ENCODE measurements at regions not wholly inside any gene's neighbourhood (a gene's known extent, or its start where the extent isn't known, plus 50 kb on each side); places are given as distances from the start of the nearest gene placed in this dataset.

DNA sequence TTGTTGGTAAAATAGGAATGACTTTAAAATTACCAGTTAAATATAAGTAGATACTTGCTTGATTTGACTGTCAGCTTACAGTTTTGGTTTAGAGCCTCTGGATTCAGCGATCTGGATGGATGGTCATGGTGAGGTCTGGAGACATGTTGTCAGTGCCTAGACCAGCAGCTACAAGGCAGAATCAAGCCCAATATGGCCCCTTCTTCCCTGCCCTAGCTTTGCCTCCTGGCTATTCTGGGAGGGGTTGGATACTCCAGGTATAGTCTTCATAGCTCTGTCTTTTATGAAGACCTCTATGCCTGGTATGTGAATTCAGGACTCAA lies 166.5 kb upstream of the VIPR2 start:
- TF ChIP-seq, protein P1, sequence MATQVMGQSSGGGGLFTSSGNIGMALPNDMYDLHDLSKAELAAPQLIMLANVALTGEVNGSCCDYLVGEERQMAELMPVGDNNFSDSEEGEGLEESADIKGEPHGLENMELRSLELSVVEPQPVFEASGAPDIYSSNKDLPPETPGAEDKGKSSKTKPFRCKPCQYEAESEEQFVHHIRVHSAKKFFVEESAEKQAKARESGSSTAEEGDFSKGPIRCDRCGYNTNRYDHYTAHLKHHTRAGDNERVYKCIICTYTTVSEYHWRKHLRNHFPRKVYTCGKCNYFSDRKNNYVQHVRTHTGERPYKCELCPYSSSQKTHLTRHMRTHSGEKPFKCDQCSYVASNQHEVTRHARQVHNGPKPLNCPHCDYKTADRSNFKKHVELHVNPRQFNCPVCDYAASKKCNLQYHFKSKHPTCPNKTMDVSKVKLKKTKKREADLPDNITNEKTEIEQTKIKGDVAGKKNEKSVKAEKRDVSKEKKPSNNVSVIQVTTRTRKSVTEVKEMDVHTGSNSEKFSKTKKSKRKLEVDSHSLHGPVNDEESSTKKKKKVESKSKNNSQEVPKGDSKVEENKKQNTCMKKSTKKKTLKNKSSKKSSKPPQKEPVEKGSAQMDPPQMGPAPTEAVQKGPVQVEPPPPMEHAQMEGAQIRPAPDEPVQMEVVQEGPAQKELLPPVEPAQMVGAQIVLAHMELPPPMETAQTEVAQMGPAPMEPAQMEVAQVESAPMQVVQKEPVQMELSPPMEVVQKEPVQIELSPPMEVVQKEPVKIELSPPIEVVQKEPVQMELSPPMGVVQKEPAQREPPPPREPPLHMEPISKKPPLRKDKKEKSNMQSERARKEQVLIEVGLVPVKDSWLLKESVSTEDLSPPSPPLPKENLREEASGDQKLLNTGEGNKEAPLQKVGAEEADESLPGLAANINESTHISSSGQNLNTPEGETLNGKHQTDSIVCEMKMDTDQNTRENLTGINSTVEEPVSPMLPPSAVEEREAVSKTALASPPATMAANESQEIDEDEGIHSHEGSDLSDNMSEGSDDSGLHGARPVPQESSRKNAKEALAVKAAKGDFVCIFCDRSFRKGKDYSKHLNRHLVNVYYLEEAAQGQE (IDR thresholded peaks at IDR 0.05; ENCODE audit: low read depth): no peak
- TF ChIP-seq EP300 (IDR thresholded peaks at IDR 0.05; ENCODE audit: borderline replicate concordance): no peak
- TF ChIP-seq CEBPB (IDR thresholded peaks at IDR 0.05): no peak
- no peak for TF ChIP-seq ZBTB7A (IDR thresholded peaks at IDR 0.05; ENCODE audit: low read depth)
- TF ChIP-seq RAD21 (IDR thresholded peaks at IDR 0.05; ENCODE audit: low read depth): no peak

DNA sequence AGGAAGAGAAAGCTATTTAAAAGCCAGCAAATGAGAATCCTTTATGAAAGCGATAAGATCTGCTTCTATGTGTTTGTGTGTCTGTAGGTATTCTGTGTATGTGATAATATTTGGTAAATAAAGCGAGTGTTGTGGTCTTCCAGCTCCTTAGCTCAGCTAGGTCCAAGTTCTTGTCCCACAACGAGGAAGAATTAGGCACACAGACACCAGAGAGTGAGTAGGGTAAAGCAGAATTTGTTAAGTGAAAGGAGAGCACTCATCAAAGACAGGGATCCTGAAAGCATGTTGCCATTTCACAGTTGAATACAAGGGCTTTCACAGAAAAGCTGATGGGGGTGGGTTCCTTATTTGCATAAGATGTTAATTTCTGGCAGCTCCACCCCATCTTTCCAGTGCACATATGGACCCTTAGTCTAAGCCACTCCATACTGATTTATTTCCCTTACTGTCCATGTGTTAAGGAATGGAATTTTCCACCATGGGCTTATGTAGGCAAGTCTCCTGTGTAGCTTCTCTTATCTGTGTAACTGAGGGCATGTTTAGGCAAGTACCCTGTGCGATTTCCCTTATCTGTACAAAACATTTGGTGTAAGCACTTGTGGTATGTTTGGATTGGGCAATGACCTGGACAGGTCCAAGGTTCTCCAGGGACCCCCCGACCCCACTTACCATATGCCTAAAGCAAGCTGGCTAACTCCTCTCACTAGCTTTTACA lies 165.9 kb upstream of the VIPR2 start:
- TF ChIP-seq RAD21 (IDR thresholded peaks at IDR 0.05; ENCODE audit: low read depth) (no peak), FOXM1 (IDR thresholded peaks at IDR 0.05; ENCODE audit: borderline replicate concordance, low read depth) (no peak), EP300 (IDR thresholded peaks at IDR 0.05; ENCODE audit: borderline replicate concordance) (no peak), CREB1 (IDR thresholded peaks at IDR 0.05; ENCODE audit: low read depth) (no peak), TAF1 (IDR thresholded peaks at IDR 0.05; ENCODE audit: low read depth) (no peak), NFIC (IDR thresholded peaks at IDR 0.05) (no peak), ZBTB7A (IDR thresholded peaks at IDR 0.05; ENCODE audit: low read depth) (no peak), TCF12 (IDR thresholded peaks at IDR 0.05; ENCODE audit: low read depth) (no peak), CEBPB (IDR thresholded peaks at IDR 0.05) (no peak), EGR1 (IDR thresholded peaks at IDR 0.05) (no peak), TEAD4 (IDR thresholded peaks at IDR 0.05) (no peak), YY1 (IDR thresholded peaks at IDR 0.05; ENCODE audit: low read depth) (no peak)
- TF ChIP-seq, protein P1 (IDR thresholded peaks at IDR 0.05; ENCODE audit: low read depth): no peak
- TF ChIP-seq, protein P2, sequence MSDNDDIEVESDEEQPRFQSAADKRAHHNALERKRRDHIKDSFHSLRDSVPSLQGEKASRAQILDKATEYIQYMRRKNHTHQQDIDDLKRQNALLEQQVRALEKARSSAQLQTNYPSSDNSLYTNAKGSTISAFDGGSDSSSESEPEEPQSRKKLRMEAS (IDR thresholded peaks at IDR 0.05): no peak
- TF ChIP-seq, protein P3, sequence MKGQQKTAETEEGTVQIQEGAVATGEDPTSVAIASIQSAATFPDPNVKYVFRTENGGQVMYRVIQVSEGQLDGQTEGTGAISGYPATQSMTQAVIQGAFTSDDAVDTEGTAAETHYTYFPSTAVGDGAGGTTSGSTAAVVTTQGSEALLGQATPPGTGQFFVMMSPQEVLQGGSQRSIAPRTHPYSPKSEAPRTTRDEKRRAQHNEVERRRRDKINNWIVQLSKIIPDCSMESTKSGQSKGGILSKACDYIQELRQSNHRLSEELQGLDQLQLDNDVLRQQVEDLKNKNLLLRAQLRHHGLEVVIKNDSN (IDR thresholded peaks at IDR 0.05): no peak

DNA sequence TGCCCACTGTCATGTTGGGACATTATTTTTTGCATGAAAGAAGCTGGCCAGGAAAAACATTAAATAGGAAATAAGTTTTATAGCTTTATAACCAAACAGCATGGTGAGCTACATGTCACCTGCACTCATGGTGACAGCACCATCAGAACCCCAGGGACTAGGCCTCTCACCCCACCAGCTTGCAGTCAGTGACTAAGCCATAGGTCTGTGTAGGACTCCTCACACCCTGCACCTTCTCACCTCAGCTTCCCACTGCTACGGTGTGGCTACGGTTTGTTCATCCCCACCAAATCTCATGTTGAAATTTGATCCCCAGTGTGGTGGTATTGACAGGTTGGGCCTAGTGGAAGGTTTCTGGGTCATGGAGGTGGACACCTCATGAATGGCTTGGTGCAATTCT lies 161.3 kb upstream of the VIPR2 start:
- TF ChIP-seq, protein P2 (IDR thresholded peaks at IDR 0.05): no peak
- TF ChIP-seq TAF1 (IDR thresholded peaks at IDR 0.05; ENCODE audit: low read depth) (no peak), TCF12 (IDR thresholded peaks at IDR 0.05; ENCODE audit: low read depth) (no peak), FOXM1 (IDR thresholded peaks at IDR 0.05; ENCODE audit: borderline replicate concordance, low read depth) (no peak), EP300 (IDR thresholded peaks at IDR 0.05; ENCODE audit: borderline replicate concordance) (no peak), EGR1 (IDR thresholded peaks at IDR 0.05) (no peak), CREB1 (IDR thresholded peaks at IDR 0.05; ENCODE audit: low read depth) (no peak), YY1 (IDR thresholded peaks at IDR 0.05; ENCODE audit: low read depth) (no peak), RAD21 (IDR thresholded peaks at IDR 0.05; ENCODE audit: low read depth) (no peak), NFIC (IDR thresholded peaks at IDR 0.05) (no peak), CEBPB (IDR thresholded peaks at IDR 0.05) (no peak), ZBTB7A (IDR thresholded peaks at IDR 0.05; ENCODE audit: low read depth) (no peak), TEAD4 (IDR thresholded peaks at IDR 0.05) (no peak)
- TF ChIP-seq, protein P3 (IDR thresholded peaks at IDR 0.05): no peak
- TF ChIP-seq, protein P1 (IDR thresholded peaks at IDR 0.05; ENCODE audit: low read depth): no peak

DNA sequence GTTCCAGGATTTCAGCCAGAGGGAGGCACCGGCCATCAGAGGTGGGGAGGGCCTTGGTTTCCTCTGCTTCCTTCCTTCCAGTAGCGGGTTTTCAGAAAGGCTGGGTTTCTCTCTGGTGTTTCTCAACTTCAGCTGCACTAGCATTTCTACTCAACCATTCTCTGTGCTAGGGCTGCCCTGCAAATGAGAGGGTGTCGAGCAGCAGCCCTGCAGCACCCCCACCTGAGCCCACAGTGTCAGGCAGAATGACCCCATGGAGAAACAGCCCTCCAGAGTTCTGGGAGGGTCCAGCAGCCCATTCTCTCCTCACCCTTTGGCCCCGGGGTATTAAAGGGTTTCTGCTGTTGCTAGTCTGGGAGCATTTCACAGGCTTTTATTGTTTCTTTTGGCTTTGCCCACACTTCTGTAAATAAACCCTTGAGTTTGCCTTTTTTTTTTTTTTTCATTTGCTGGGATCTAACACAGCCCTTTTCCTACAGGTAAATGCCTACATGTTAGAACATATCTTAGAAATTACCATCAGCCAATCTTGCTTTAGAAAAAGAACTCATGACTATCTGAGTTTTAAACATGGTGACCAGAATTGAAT lies 151.5 kb upstream of the VIPR2 start:
- no peak for TF ChIP-seq YY1 (IDR thresholded peaks at IDR 0.05; ENCODE audit: low read depth)
- no peak for TF ChIP-seq ZBTB7A (IDR thresholded peaks at IDR 0.05; ENCODE audit: low read depth)
- TF ChIP-seq TEAD4 (IDR thresholded peaks at IDR 0.05): no peak
- TF ChIP-seq, protein P2 (IDR thresholded peaks at IDR 0.05): no peak
- TF ChIP-seq, protein P1 (IDR thresholded peaks at IDR 0.05; ENCODE audit: low read depth): no peak
- no peak for TF ChIP-seq TCF12 (IDR thresholded peaks at IDR 0.05; ENCODE audit: low read depth)
- TF ChIP-seq TAF1 (IDR thresholded peaks at IDR 0.05; ENCODE audit: low read depth): no peak
- TF ChIP-seq CEBPB (IDR thresholded peaks at IDR 0.05): no peak
- TF ChIP-seq FOXM1 (IDR thresholded peaks at IDR 0.05; ENCODE audit: borderline replicate concordance, low read depth): no peak
- no peak for TF ChIP-seq RAD21 (IDR thresholded peaks at IDR 0.05; ENCODE audit: low read depth)
- no peak for TF ChIP-seq EGR1 (IDR thresholded peaks at IDR 0.05)
- TF ChIP-seq, protein P3 (IDR thresholded peaks at IDR 0.05): no peak
- TF ChIP-seq CREB1 (IDR thresholded peaks at IDR 0.05; ENCODE audit: low read depth): no peak
- no peak for TF ChIP-seq EP300 (IDR thresholded peaks at IDR 0.05; ENCODE audit: borderline replicate concordance)
- TF ChIP-seq NFIC (IDR thresholded peaks at IDR 0.05): no peak

Data from Ishikawa (cell line).